Cardiac muscle cell (in vitro differentiated cells and primary cell): ENCODE measurements at regions not wholly inside any gene's neighbourhood (a gene's known extent, or its start where the extent isn't known, plus 50 kb on each side); places are given as distances from the start of the nearest gene placed in this dataset.

ENCODE experiments used
- DNase-seq, 2 donors: peaks; one replicate each; pipeline versions ENCODE4 v3.0.0 to v3.0.0-alpha.2; 2010 to 2017; ENCODE audit warnings: low read depth in 1 of 2, low spot score in 1 of 2
- H3K27ac ChIP-seq: fragments of 200-600 bp; sonication (generic); 2 replicates; pipeline ENCODE4 v1.5.1; 2016
- H3K27me3 ChIP-seq: fragments of 200-600 bp; sonication (generic); 2 replicates; pipeline ENCODE4 v1.6.0; 2016; ENCODE audit warnings: control low read depth
- H3K36me3 ChIP-seq: fragments of 200-600 bp; sonication (generic); 2 replicates; pipeline ENCODE4 v1.5.1; 2016; ENCODE audit warnings: control low read depth
- H3K4me1 ChIP-seq: fragments of 200-600 bp; sonication (generic); 2 replicates; pipeline ENCODE4 v1.8.1; 2017; ENCODE audit warnings: low read depth, mild to moderate bottlenecking, mixed run types
- H3K4me3 ChIP-seq: fragments of 200-600 bp; sonication (generic); 2 replicates; pipeline ENCODE4 v1.5.1; 2016; ENCODE audit warnings: mild to moderate bottlenecking
- H3K9me3 ChIP-seq: fragments of 200-600 bp; sonication (generic); 2 replicates; pipeline ENCODE4 v1.5.1; 2017; ENCODE audit warnings: low read depth, mild to moderate bottlenecking, control low read depth
- CTCF ChIP-seq: IDR thresholded peaks from 2 replicates; pipeline ENCODE4 v1.5.1; 2012; ENCODE audit warnings: low read depth, mild to moderate bottlenecking, low read length

DNA sequence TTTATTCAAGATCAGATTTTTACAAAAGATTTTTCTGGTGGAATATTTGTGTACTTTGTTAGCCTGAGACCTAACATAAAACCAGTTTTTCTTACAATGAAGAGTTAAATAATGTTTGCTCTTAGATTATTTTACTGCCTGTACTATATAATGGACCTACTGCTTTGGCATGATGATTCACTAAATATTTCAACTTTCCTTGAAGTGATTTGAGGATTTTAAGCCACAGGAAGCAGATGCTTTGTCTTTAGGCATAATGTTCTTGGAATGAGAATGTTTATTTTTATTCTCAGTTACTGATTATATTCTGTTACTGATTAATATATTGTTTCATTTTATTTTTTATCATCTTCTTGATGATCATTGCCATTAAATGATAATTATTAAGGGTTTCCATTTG lies 175.3 kb upstream of the LRP1B start:
- no peak overlapping the region for H3K4me3 ChIP-seq
- no peak for TF ChIP-seq CTCF
- no peaks in the 10 kb centered on the region for H3K9me3 ChIP-seq
- H3K4me1 ChIP-seq, result no peaks in the 10 kb centered on the region
- H3K27me3 ChIP-seq, result no peaks in the 10 kb centered on the region
- H3K36me3 ChIP-seq, result no peaks in the 10 kb centered on the region
- no peak overlapping the region for H3K27ac ChIP-seq
- no peak for DNase-seq

DNA sequence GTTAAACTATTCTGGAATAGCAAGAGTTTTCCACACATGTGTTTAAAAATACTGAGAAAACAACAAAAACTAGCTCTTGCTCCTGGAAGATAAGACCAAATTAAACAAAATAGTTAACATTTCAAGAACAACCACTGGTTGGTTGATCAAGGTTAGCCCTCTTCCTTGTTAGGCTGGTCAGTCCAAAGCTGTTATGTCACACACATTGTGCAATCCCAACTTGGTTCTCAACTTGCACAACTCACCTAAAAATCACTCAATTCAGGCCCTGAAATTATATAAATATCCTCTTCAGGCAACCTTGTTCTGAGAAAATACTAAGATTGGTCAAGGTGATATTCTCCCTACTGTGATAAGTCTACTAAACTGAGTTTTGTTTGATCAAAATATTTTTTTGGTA lies 169.7 kb upstream of the LRP1B start:
- Histone ChIP-seq H3K4me3 (no peak overlapping the region), H3K27ac (no peak overlapping the region), H3K4me1 (no peaks in the 10 kb centered on the region), H3K36me3 (no peaks in the 10 kb centered on the region), H3K27me3 (no peaks in the 10 kb centered on the region), H3K9me3 (no peaks in the 10 kb centered on the region)
- no peak for DNase-seq
- TF ChIP-seq CTCF, result no peak

- H3K9me3 ChIP-seq, result no peaks in the 10 kb centered on the region
- no peak for TF ChIP-seq CTCF
- H3K36me3 ChIP-seq, result no peaks in the 10 kb centered on the region
- no peak overlapping the region for H3K4me3 ChIP-seq
- H3K27me3 ChIP-seq, result no peaks in the 10 kb centered on the region
- no peak overlapping the region for H3K27ac ChIP-seq
- no peaks in the 10 kb centered on the region for H3K4me1 ChIP-seq
- no peak for DNase-seq
Observed at GRCh38 chr2:142299021-142299420, 168.2 kb upstream of the LRP1B start.

DNA sequence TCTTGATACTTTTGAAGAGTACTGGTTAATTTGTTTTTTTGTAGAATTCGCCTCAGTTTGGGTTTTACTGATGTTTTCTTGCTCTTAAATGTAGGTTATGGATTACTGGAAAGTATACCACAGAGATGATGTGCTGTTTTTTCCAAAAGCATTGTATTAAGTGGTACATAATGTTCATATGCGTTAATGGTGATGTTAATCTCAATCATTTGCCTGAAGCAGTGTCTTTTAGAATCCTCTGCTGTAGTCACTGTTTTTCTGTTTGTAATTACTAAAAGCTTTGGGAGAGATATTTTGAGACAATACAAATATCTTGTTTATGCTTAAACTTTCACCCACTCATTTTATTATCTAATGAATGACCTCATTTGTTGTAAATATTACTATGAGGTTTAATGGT lies 163.4 kb upstream of the LRP1B start:
- no peaks in the 10 kb centered on the region for H3K27me3 ChIP-seq
- no peak for TF ChIP-seq CTCF
- no peak overlapping the region for H3K27ac ChIP-seq
- no peaks in the 10 kb centered on the region for H3K9me3 ChIP-seq
- H3K36me3 ChIP-seq, result no peaks in the 10 kb centered on the region
- H3K4me3 ChIP-seq, result no peak overlapping the region
- DNase-seq, result no peak
- no peaks in the 10 kb centered on the region for H3K4me1 ChIP-seq

DNA sequence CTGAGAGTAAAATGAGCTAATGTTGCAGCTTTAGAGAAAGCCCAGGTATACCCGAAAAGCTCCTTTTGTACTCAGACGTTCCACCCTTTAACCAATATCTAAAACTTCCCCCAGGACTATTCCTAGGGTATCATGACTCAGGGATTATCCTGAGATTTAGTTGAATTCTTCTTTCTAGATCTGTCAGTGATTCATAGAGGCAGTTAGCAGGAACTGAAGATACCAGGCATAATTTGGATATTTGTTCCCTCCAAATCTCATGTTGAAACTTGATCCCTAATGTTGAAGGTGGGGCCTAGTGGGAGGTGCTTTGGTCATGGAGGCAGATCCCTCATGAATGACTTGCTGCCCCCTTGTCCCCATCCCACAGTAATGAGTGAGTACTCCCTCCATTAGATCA lies 161.2 kb upstream of the LRP1B start:
- Histone ChIP-seq H3K4me1 (no peaks in the 10 kb centered on the region), H3K4me3 (no peak overlapping the region), H3K27ac (no peak overlapping the region), H3K9me3 (no peaks in the 10 kb centered on the region), H3K27me3 (no peaks in the 10 kb centered on the region), H3K36me3 (no peaks in the 10 kb centered on the region)
- DNase-seq, result no peak
- TF ChIP-seq CTCF, result no peak

DNA sequence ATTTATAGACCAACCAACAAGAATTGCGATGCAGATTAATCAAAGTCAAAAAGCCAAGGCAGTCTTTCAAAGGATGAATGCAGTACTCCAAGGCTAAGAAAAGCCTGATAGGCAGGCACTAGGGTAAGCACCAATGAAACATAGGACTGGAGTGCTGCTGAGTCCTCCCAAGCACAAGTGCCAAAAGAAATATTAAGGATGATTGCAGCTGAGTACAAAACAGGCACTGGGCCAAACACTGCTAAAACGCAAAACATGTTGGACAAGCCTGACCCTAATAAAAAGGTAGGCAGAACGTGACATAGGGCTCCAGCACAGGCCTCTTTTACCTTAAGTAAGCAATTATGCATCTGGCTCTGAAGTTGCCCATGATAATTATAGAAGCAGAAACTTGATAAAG lies 160.1 kb upstream of the LRP1B start:
- DNase-seq, result no peak
- no peak for TF ChIP-seq CTCF
- Histone ChIP-seq H3K4me3 (no peak overlapping the region), H3K27ac (no peak overlapping the region), H3K4me1 (no peaks in the 10 kb centered on the region), H3K9me3 (no peaks in the 10 kb centered on the region), H3K36me3 (no peaks in the 10 kb centered on the region), H3K27me3 (no peaks in the 10 kb centered on the region)
